ENCODE measurements at regions not wholly inside any gene's neighbourhood (a gene's known extent, or its start where the extent isn't known, plus 50 kb on each side); places are given as distances from the start of the nearest gene placed in this dataset.

GRCh38 chr6:69623357-69623756, 173.5 kb downstream of the LMBRD1 start:
- TF ChIP-seq EGR1 (IDR thresholded peaks at IDR 0.05; ENCODE audit: borderline replicate concordance, low read depth, low read length): no peak
- TF ChIP-seq CTCF (IDR thresholded peaks at IDR 0.05; ENCODE audit: control extremely low read depth in 1 of 3, insufficient read depth in 1 of 3, low read depth in 1 of 3, low read length in 3 of 3): no peak
- TF ChIP-seq TAF1 (IDR thresholded peaks at IDR 0.05; ENCODE audit: low read depth, low read length): no peak
- no peak for TF ChIP-seq FOSL1 (IDR thresholded peaks at IDR 0.05; ENCODE audit: insufficient read depth, low read depth, low read length)
- no peak for TF ChIP-seq MAFK (IDR thresholded peaks at IDR 0.05; ENCODE audit: low read depth, low read length)
- no peak for TF ChIP-seq USF2 (IDR thresholded peaks at IDR 0.05; ENCODE audit: low read length)
- TF ChIP-seq JUND (IDR thresholded peaks at IDR 0.05; ENCODE audit: low read length): no peak
- TF ChIP-seq ATF3 (IDR thresholded peaks at IDR 0.05; ENCODE audit: insufficient read depth, low read depth, low read length): no peak
